ENCODE measurements at regions not wholly inside any gene's neighbourhood (a gene's known extent, or its start where the extent isn't known, plus 50 kb on each side); places are given as distances from the start of the nearest gene placed in this dataset.

DNA sequence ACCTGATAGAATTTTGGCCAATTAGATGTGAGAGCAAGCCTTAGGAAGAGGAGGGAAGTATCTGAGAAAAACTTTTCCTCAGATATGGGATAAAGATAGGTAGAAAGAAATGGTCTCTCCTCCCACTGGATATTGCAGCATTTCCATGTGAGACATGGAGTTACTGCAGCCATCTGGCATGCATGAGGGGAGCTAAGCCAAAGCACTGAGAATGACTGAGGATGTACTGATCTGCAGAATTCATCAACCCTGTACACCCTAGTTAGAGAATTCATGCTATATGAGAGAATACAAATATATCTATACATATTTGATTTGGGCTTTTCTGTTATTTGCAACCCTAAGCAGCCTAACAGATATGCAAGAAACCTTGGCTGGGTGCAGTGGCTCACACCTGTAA, 52.5 kb upstream of the RPL34 start:
- no peak for TF ChIP-seq Cebpa-rat (IDR thresholded peaks at IDR 0.05)
- Histone ChIP-seq H3K27ac (no peak overlapping the region), H3K4me2 (no peak overlapping the region), H3K27me3 (no peaks in the 10 kb centered on the region), H3K9ac (no peak overlapping the region), H3K4me3 (no peak overlapping the region), H3K36me3 (no peaks in the 10 kb centered on the region), H4K20me1 (no peaks in the 10 kb centered on the region), H3K4me1 (peaks cover 0 to 52% (median 26%) of the 10 kb centered on the region in 10 experiments; a peak in 17 of 20 replicates), H3K9me3 (replicated peaks in 1 of 11) (no peaks in the 10 kb centered on the region)

DNA sequence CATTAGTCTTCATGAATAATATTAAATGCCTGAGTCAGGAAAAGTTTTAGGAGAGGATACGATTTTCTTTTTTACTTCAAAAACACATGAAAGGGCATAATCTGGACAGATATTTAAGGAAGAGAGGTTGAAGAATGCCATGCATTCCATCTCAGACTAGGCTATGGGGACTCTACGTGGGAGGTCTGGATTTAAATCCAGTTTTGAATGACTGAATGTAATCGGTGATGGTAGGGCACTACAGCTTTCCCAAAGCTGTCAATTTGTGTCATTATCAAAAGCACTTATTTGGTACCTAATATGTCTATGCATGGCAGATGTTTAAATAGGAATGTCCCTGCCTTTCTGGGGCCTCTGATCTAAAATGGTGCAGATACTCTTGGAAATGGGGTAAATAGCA, 59.3 kb upstream of the RPL34 start:
- TF ChIP-seq Cebpa-rat (IDR thresholded peaks at IDR 0.05) = no peak
- Histone ChIP-seq H3K27me3 (no peaks in the 10 kb centered on the region), H3K4me2 (peak overlapping the region in 8 of 11 experiments; percentile 45 to 74 (median 66); a peak in 6 of 22 replicates), H3K27ac (no peak overlapping the region), H4K20me1 (no peaks in the 10 kb centered on the region), H3K36me3 (no peaks in the 10 kb centered on the region), H3K4me1 (peaks cover 37 to 67% (median 58%) of the 10 kb centered on the region in 10 experiments), H3K9me3 (replicated peaks in 1 of 11) (peaks cover 0 to 11% (median 7%) of the 10 kb centered on the region in 11 experiments; a peak in 4 of 22 replicates), H3K4me3 (no peak overlapping the region), H3K9ac (no peak overlapping the region)

DNA sequence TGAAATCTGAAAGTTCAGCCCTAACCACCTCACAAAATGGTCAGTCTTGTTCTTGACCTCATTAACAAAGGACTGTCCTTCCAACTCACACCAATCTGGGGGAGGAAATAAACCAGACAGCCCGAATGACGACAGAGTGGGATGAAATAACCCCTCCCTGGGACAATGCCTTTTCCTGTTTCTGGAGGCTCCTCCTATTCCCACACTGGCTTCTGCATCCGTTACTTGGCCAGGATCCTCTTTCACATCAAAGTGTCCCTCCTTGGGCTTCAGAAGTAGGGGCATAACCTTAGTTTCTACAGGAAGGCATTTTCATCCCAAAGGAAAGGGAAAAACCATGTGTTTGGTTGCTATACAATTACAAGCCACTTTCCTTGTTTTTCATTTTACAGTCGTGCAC, 59.8 kb upstream of the RPL34 start:
- Histone ChIP-seq H3K27ac (peak overlapping the region in 1 of 11 experiments; percentile 69; a peak in 2 of 22 replicates), H3K36me3 (no peaks in the 10 kb centered on the region), H3K9ac (no peak overlapping the region), H3K4me2 (peak overlapping the region; percentile 45 to 75 (median 67)), H3K9me3 (replicated peaks in 1 of 11) (peaks cover 0 to 11% (median 8%) of the 10 kb centered on the region in 11 experiments; a peak in 5 of 22 replicates), H3K4me3 (no peak overlapping the region), H3K4me1 (peaks cover 39 to 72% (median 63%) of the 10 kb centered on the region in 10 experiments), H4K20me1 (no peaks in the 10 kb centered on the region), H3K27me3 (no peaks in the 10 kb centered on the region)
- no peak for TF ChIP-seq Cebpa-rat (IDR thresholded peaks at IDR 0.05)

GRCh38 chr4:108559911-108560310, 60.5 kb upstream of the RPL34 start:
- H3K36me3 ChIP-seq = no peaks in the 10 kb centered on the region; a peak in 1 of 22 replicates
- no peaks in the 10 kb centered on the region for H4K20me1 ChIP-seq
- TF ChIP-seq Cebpa-rat (IDR thresholded peaks at IDR 0.05) = no peak
- no peak overlapping the region for H3K4me3 ChIP-seq
- peaks cover 39 to 73% (median 67%) of the 10 kb centered on the region in 10 experiments for H3K4me1 ChIP-seq
- no peaks in the 10 kb centered on the region for H3K27me3 ChIP-seq
- H3K9ac ChIP-seq = no peak overlapping the region
- H3K4me2 ChIP-seq = peak overlapping the region; percentile 45 to 75 (median 67); a peak in 21 of 22 replicates
- peaks cover 0 to 17% (median 10%) of the 10 kb centered on the region in 11 experiments; a peak in 10 of 22 replicates for H3K9me3 ChIP-seq (replicated peaks in 1 of 11)
- peak overlapping the region in 5 of 11 experiments; percentile 5 to 69 (median 39); a peak in 6 of 22 replicates for H3K27ac ChIP-seq

DNA sequence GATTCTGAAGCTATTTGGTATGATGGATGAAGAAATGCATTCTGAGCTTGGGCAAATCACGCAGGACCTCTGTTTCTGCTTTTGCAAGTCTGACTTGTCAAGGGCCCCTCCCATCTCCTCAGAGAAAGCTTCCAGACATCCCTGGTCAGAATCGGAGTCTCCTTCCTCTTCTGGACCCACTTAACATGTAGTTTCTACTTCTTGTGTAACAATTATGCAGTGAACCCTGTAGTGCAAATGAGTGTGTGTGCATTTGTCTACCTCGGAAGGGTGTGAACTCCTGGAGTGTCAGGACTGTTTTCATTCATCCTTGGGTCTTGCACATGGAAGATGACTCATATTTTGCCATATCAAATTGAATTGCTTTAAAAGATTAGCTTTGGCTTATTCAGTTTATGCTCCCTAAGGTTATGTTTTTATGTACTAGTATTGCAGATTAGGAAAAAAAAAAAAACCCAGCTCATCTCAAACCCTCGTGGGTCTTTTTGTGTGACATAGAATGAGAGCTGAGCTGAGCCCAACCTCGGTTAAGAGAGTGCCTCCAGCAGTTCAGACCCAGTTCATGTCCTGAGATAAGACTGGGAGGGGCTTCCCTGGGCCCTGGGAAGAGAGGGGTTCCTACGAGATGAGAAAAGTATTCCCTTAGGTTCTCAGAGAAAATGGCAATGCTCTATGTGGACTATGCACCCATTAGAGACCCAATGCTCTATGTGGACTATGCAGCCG, 61.1 kb upstream of the RPL34 start:
- peaks cover 0 to 24% (median 17%) of the 10 kb centered on the region in 11 experiments; a peak in 17 of 22 replicates for H3K9me3 ChIP-seq (replicated peaks in 1 of 11)
- peak overlapping the region in 7 of 11 experiments; percentile 39 to 84 (median 69); a peak in 11 of 22 replicates for H3K27ac ChIP-seq
- no peaks in the 10 kb centered on the region; a peak in 1 of 22 replicates for H3K36me3 ChIP-seq
- peak overlapping the region in 2 of 10 experiments; percentile 30 to 46; a peak in 2 of 20 replicates for H3K4me3 ChIP-seq
- H4K20me1 ChIP-seq = no peaks in the 10 kb centered on the region
- H3K4me1 ChIP-seq = peaks cover 39 to 69% (median 61%) of the 10 kb centered on the region in 10 experiments
- peak overlapping the region; percentile 45 to 75 (median 67); a peak in 21 of 22 replicates for H3K4me2 ChIP-seq
- H3K27me3 ChIP-seq = no peaks in the 10 kb centered on the region
- peak overlapping the region in 1 of 11 experiments; percentile 14; a peak in 1 of 22 replicates for H3K9ac ChIP-seq
- TF ChIP-seq Cebpa-rat (IDR thresholded peaks at IDR 0.05) = 0 out of 22 replicates have a peak, but pooled peaks of 1 of the 11 experiments have one; percentile 17

- TF ChIP-seq Cebpa-rat (IDR thresholded peaks at IDR 0.05) = no peak
- Histone ChIP-seq H3K27ac (peak overlapping the region in 9 of 11 experiments; percentile 40 to 84 (median 70); a peak in 18 of 22 replicates), H3K4me3 (peak overlapping the region in 5 of 10 experiments; percentile 14 to 46 (median 18); a peak in 8 of 20 replicates), H3K4me1 (peaks cover 46 to 75% (median 64%) of the 10 kb centered on the region in 10 experiments), H3K4me2 (peak overlapping the region; percentile 49 to 76 (median 67)), H4K20me1 (no peaks in the 10 kb centered on the region), H3K27me3 (no peaks in the 10 kb centered on the region), H3K36me3 (no peaks in the 10 kb centered on the region; a peak in 2 of 22 replicates), H3K9me3 (replicated peaks in 1 of 11) (peaks cover 0 to 45% (median 32%) of the 10 kb centered on the region in 11 experiments; a peak in 17 of 22 replicates), H3K9ac (peak overlapping the region in 8 of 11 experiments; percentile 12 to 74 (median 60); a peak in 15 of 22 replicates)
Measured at GRCh38 chr4:108556588-108557200, 63.7 kb upstream of the RPL34 start.

GRCh38 chr4:108556166-108556565, 64.2 kb upstream of the RPL34 start:
- peaks cover 48 to 76% (median 66%) of the 10 kb centered on the region in 10 experiments for H3K4me1 ChIP-seq
- peaks cover 0 to 46% (median 37%) of the 10 kb centered on the region in 11 experiments; a peak in 18 of 22 replicates for H3K9me3 ChIP-seq (replicated peaks in 1 of 11)
- peak overlapping the region in 6 of 11 experiments; percentile 54 to 74 (median 64); a peak in 10 of 22 replicates for H3K9ac ChIP-seq
- no peak for TF ChIP-seq Cebpa-rat (IDR thresholded peaks at IDR 0.05)
- peak overlapping the region; percentile 49 to 76 (median 67) for H3K4me2 ChIP-seq
- no peaks in the 10 kb centered on the region; a peak in 3 of 22 replicates for H3K36me3 ChIP-seq
- no peaks in the 10 kb centered on the region for H4K20me1 ChIP-seq
- H3K27me3 ChIP-seq = no peaks in the 10 kb centered on the region
- H3K27ac ChIP-seq = peak overlapping the region in 9 of 11 experiments; percentile 40 to 84 (median 70); a peak in 18 of 22 replicates
- H3K4me3 ChIP-seq = no peak overlapping the region

GRCh38 chr4:108555701-108556100, 64.7 kb upstream of the RPL34 start:
- no peak overlapping the region; a peak in 1 of 22 replicates for H3K9ac ChIP-seq
- H3K27me3 ChIP-seq = no peaks in the 10 kb centered on the region
- peak overlapping the region in 10 of 11 experiments; percentile 49 to 76 (median 69); a peak in 20 of 22 replicates for H3K4me2 ChIP-seq
- H3K36me3 ChIP-seq = no peaks in the 10 kb centered on the region; a peak in 3 of 22 replicates
- TF ChIP-seq Cebpa-rat (IDR thresholded peaks at IDR 0.05) = no peak
- no peaks in the 10 kb centered on the region for H4K20me1 ChIP-seq
- peaks cover 44 to 74% (median 63%) of the 10 kb centered on the region in 10 experiments for H3K4me1 ChIP-seq
- H3K9me3 ChIP-seq (replicated peaks in 1 of 11) = peaks cover 0 to 51% (median 42%) of the 10 kb centered on the region in 11 experiments; a peak in 18 of 22 replicates
- H3K27ac ChIP-seq = peak overlapping the region in 7 of 11 experiments; percentile 29 to 84 (median 70); a peak in 12 of 22 replicates
- no peak overlapping the region for H3K4me3 ChIP-seq
